ENCODE measurements at regions not wholly inside any gene's neighbourhood (a gene's known extent, or its start where the extent isn't known, plus 50 kb on each side); places are given as distances from the start of the nearest gene placed in this dataset.

DNA sequence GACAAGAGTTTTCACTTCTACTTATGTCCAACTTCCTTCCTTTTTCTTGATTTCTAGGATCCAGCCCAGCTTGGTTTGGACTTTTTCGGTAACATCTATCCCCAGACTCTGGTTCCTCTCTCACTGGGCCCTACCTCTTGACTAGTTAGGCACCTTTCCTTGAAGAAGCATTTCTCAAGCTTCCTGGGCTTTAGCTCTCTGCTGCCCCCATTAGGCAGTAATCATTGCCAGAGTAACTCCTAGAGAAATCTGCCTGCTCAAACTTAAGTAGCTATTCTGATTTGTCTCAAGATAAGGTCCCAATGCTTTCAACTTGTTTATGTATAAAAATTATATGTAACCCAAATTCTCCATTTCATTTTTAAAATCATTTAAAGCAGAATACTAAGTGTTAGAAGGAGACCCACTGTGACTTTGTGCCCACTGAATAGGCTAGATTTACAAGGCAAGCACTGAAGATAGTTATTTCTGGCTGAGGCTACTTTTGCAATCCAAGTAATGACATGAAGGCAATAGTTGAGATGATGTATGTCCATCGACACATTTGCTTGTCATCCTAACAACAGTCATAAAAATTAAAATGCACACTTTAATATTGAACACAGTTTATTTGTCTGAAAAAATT, 275.0 kb upstream of the G2E3 start:
- Mint-ChIP-seq H3K36me3 (ENCODE audit: low read depth) (peaks cover 2% of the 10 kb centered on the region), H3K27me3 (ENCODE audit: low read depth) (no peaks in the 10 kb centered on the region), H3K4me1 (no peaks in the 10 kb centered on the region), H3K27ac (ENCODE audit: unreplicated experiment) (no peak overlapping the region), H3K4me3 (no peak overlapping the region), H3K9me3 (peaks cover 2% of the 10 kb centered on the region)
- DNase-seq (ENCODE audit: low read depth, low spot score) = peak; percentile 50
- TF ChIP-seq CTCF (conservative IDR thresholded peaks at IDR 0.05) = peak; percentile 70

DNA sequence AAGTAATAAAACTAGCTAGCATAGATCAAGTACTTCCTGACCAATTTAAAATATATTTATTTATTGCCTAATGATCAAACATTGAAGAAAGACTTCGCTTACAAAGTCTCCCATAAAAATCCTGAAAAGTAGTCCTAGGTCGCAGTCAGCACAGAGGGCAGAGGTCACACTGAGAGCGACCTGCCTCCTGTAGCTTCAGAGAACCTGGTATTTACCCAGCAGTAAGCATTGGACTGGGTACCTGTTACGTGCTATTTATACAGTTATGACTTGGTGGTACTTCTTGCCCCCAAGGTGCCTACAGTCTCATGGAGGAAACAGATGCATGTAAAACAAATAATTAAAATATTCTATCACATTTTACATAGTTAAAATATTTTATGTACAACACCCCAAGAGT, 274.1 kb upstream of the G2E3 start:
- Mint-ChIP-seq H3K36me3 (ENCODE audit: low read depth) (peaks cover 2% of the 10 kb centered on the region), H3K9me3 (peaks cover 2% of the 10 kb centered on the region), H3K27me3 (ENCODE audit: low read depth) (no peaks in the 10 kb centered on the region)

GRCh38 chr14:30287579-30288445, 271.1 kb upstream of the G2E3 start:
- Mint-ChIP-seq H3K36me3 (ENCODE audit: low read depth) (peaks cover 2% of the 10 kb centered on the region), H3K4me1 (no peaks in the 10 kb centered on the region), H3K9me3 (peaks cover 2% of the 10 kb centered on the region), H3K27ac (ENCODE audit: unreplicated experiment) (no peak overlapping the region), H3K4me3 (no peak overlapping the region), H3K27me3 (ENCODE audit: low read depth) (peaks cover 2% of the 10 kb centered on the region)
- DNase-seq (ENCODE audit: low read depth, low spot score) = no peak
- TF ChIP-seq CTCF (conservative IDR thresholded peaks at IDR 0.05) = no peak

More for the DNA sequence above, 274.1 kb upstream of the G2E3 start:
- TF ChIP-seq CTCF (conservative IDR thresholded peaks at IDR 0.05) = no peak
- Mint-ChIP-seq H3K4me3 (no peak overlapping the region), H3K4me1 (no peaks in the 10 kb centered on the region), H3K27ac (ENCODE audit: unreplicated experiment) (no peak overlapping the region)
- DNase-seq (ENCODE audit: low read depth, low spot score) = no peak

DNA sequence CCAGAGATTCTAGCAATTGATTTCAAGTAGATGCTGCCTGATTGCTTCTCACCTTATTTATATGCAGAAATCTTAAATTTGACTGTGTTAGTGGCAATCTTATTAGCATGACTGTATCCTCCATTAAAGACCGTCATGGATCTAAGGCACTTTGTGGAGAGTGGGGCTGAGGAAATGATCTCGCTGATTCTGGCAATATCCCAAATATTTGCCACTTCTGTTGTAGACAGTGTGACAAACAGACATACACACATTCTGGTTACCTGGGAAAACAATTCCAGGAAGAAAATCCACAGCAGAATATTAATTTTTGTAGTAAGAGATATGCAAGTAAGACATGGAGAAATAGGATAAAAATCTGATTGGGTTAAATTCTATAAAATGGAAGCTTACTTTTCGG, 269.0 kb upstream of the G2E3 start:
- no peak overlapping the region for H3K27ac Mint-ChIP-seq (ENCODE audit: unreplicated experiment)
- no peaks in the 10 kb centered on the region for H3K4me1 Mint-ChIP-seq
- no peak overlapping the region for H3K4me3 Mint-ChIP-seq
- H3K36me3 Mint-ChIP-seq (ENCODE audit: low read depth) = no peaks in the 10 kb centered on the region
- DNase-seq (ENCODE audit: low read depth, low spot score) = no peak
- H3K27me3 Mint-ChIP-seq (ENCODE audit: low read depth) = peaks cover 2% of the 10 kb centered on the region
- no peak for TF ChIP-seq CTCF (conservative IDR thresholded peaks at IDR 0.05)
- no peaks in the 10 kb centered on the region for H3K9me3 Mint-ChIP-seq

GRCh38 chr14:30291216-30291615, 267.7 kb upstream of the G2E3 start:
- H3K27me3 Mint-ChIP-seq (ENCODE audit: low read depth) = peaks cover 2% of the 10 kb centered on the region
- no peak overlapping the region for H3K4me3 Mint-ChIP-seq
- DNase-seq (ENCODE audit: low read depth, low spot score) = no peak
- H3K36me3 Mint-ChIP-seq (ENCODE audit: low read depth) = no peaks in the 10 kb centered on the region
- H3K4me1 Mint-ChIP-seq = no peaks in the 10 kb centered on the region
- H3K27ac Mint-ChIP-seq (ENCODE audit: unreplicated experiment) = no peak overlapping the region
- H3K9me3 Mint-ChIP-seq = no peaks in the 10 kb centered on the region
- TF ChIP-seq CTCF (conservative IDR thresholded peaks at IDR 0.05) = no peak
